ENCODE measurements at regions not wholly inside any gene's neighbourhood (a gene's known extent, or its start where the extent isn't known, plus 50 kb on each side); places are given as distances from the start of the nearest gene placed in this dataset.

DNA sequence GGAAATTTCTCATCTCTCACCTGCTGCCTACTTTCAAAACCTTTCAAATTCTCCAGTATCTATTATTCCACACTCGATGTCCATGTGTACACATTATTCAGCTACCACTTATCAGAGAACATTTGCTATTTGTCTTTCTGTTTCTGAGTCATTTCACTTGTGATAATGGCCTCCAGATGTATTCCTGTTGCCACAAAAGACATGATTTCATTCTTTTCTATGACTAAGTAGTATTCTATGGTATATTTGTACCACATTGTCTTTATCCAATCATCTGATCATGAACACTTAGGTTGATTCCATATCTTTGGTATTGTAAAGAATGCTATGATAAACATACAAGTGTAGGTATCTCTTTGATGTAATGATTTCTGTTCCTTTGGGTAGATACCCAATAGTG lies 310.1 kb upstream of the SPOCK3 start:
- no peaks in the 10 kb centered on the region for H3K36me3 ChIP-seq (ENCODE audit: control insufficient read depth, insufficient read depth, low read length)
- no peak overlapping the region for H3K4me3 ChIP-seq (replicated peaks; ENCODE audit: low read depth, low read length)
- H3K27me3 ChIP-seq (replicated peaks; ENCODE audit: control insufficient read depth, insufficient read depth, low read length) = no peaks in the 10 kb centered on the region
- TF ChIP-seq, protein P1, sequence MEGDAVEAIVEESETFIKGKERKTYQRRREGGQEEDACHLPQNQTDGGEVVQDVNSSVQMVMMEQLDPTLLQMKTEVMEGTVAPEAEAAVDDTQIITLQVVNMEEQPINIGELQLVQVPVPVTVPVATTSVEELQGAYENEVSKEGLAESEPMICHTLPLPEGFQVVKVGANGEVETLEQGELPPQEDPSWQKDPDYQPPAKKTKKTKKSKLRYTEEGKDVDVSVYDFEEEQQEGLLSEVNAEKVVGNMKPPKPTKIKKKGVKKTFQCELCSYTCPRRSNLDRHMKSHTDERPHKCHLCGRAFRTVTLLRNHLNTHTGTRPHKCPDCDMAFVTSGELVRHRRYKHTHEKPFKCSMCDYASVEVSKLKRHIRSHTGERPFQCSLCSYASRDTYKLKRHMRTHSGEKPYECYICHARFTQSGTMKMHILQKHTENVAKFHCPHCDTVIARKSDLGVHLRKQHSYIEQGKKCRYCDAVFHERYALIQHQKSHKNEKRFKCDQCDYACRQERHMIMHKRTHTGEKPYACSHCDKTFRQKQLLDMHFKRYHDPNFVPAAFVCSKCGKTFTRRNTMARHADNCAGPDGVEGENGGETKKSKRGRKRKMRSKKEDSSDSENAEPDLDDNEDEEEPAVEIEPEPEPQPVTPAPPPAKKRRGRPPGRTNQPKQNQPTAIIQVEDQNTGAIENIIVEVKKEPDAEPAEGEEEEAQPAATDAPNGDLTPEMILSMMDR (IDR thresholded peaks at IDR 0.05; ENCODE audit: insufficient read depth, low read length, poor library complexity, severe bottlenecking) = no peak
- no peak for DNase-seq (ENCODE audit: extremely low read depth, insufficient read length)

DNA sequence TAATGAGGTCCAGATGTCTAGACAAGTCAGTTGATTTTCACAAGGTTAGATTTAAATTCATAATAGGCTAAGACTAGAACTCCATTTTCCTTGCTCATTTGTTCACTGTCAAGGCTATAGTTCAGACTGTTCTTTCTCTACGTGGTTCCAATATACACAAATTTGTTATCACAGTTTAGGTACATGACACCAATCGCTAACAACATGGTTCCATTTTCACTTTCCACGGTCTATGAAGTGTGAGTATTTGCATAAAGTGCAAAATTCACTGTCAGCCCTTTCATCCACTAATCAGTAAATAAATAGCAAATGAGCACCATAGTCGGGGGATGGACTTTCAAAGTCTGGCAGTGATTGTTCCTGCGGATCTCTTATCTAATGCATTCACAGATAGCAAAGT lies 315.7 kb upstream of the SPOCK3 start:
- TF ChIP-seq, protein P1 (IDR thresholded peaks at IDR 0.05; ENCODE audit: insufficient read depth, low read length, poor library complexity, severe bottlenecking) = no peak
- H3K27me3 ChIP-seq (replicated peaks; ENCODE audit: control insufficient read depth, insufficient read depth, low read length) = no peaks in the 10 kb centered on the region
- H3K36me3 ChIP-seq (ENCODE audit: control insufficient read depth, insufficient read depth, low read length) = no peaks in the 10 kb centered on the region
- no peak for DNase-seq (ENCODE audit: extremely low read depth, insufficient read length)
- no peak overlapping the region for H3K4me3 ChIP-seq (replicated peaks; ENCODE audit: low read depth, low read length)

DNA sequence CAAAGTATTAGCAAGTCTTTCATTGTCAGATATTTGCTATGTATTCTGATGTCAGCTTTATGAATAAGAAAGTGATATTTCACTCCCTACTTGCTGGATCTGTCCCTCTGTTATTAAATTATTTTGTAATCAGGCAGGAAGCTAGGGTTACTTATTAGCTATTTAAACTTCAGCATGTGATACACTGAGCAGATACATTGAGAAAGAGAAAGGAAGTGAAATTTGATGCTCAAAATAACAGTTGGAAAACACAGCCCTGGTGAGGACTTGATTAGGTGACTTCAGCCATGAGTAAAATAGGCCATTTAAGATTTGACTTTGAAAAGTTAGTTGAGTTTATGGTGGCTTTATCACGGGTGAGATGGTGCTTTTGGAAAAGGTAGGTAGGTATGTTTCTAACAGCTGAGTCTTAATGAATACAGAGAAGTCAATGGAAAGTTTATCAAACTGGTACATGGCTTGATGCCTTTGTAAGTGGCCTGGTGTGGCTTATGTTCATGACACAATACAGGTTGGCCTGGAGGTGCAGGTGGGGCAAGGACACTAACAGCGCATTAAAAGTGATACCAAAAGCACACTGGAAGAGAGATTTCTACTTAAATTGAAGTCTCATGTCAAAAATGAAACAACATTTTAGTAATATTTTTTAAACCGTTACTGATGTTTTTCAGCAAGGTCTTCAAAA lies 321.2 kb upstream of the SPOCK3 start:
- H3K27me3 ChIP-seq (replicated peaks; ENCODE audit: control insufficient read depth, insufficient read depth, low read length) = no peaks in the 10 kb centered on the region
- DNase-seq (ENCODE audit: extremely low read depth, insufficient read length) = no peak
- H3K4me3 ChIP-seq (replicated peaks; ENCODE audit: low read depth, low read length) = no peak overlapping the region
- TF ChIP-seq, protein P1 (IDR thresholded peaks at IDR 0.05; ENCODE audit: insufficient read depth, low read length, poor library complexity, severe bottlenecking) = no peak
- H3K36me3 ChIP-seq (ENCODE audit: control insufficient read depth, insufficient read depth, low read length) = no peaks in the 10 kb centered on the region

DNA sequence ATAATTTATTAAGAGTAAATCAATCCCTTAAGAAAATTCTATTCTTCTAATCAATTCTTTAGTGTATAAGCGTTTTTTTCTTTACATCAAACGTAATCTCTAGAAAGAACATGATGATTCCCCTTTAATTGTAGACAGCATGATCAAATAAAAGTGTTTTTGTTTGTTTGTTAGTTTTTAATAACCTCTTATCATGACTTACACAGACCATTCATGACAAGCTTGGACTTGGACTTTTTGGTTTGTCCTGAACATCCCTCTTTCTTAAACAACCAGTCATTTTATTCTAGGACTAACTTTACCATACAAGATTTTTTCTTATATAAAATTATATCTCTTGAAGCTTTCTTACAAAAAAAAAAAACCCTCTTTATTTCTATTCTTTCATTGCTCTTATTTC lies 344.6 kb upstream of the SPOCK3 start:
- TF ChIP-seq, protein P1 (IDR thresholded peaks at IDR 0.05; ENCODE audit: insufficient read depth, low read length, poor library complexity, severe bottlenecking) = no peak
- Histone ChIP-seq H3K36me3 (ENCODE audit: control insufficient read depth, insufficient read depth, low read length) (no peaks in the 10 kb centered on the region), H3K4me3 (replicated peaks; ENCODE audit: low read depth, low read length) (no peak overlapping the region), H3K27me3 (replicated peaks; ENCODE audit: control insufficient read depth, insufficient read depth, low read length) (no peaks in the 10 kb centered on the region)
- no peak for DNase-seq (ENCODE audit: extremely low read depth, insufficient read length)

DNA sequence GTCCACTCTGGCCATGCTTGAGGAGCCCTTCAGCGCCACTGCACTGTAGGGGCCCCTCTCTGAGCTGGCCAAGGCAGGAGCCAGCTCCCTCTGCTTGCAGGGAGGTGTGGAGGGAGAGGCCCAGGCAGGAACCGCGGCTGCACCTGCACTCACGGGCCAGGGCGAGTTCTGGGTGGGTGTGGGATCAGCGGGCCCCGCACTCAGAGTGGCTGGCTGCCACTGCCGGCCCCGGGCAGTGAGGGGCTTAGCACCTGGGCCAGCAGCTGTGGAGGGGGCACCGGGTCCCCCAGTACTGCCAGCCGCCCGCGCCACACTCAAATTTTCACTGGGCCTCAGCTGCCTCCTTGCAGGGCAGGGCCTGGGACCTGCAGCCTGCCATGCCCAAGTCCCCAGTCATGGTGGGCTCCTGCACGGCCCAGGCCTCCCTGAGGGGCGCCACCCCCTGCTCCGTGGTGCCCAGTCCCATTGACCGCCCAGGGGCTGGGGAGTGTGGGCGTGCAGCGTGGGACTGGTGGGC lies 347.2 kb upstream of the SPOCK3 start:
- no peak for DNase-seq (ENCODE audit: extremely low read depth, insufficient read length)
- H3K36me3 ChIP-seq (ENCODE audit: control insufficient read depth, insufficient read depth, low read length) = no peaks in the 10 kb centered on the region
- no peak overlapping the region for H3K4me3 ChIP-seq (replicated peaks; ENCODE audit: low read depth, low read length)
- TF ChIP-seq, protein P1 (IDR thresholded peaks at IDR 0.05; ENCODE audit: insufficient read depth, low read length, poor library complexity, severe bottlenecking) = no peak
- no peaks in the 10 kb centered on the region for H3K27me3 ChIP-seq (replicated peaks; ENCODE audit: control insufficient read depth, insufficient read depth, low read length)

All from GM06990 (cell line).